NCI-H2081 (cell line): ENCODE measurements at regions not wholly inside any gene's neighbourhood (a gene's known extent, or its start where the extent isn't known, plus 50 kb on each side); places are given as distances from the start of the nearest gene placed in this dataset.
A peak's percentile ranks its signal among the peaks of the same experiment; 100 is the strongest.

Experiments
- DNase-seq, 2 experiments: peaks; one replicate each; lab custom pipeline; 2025; lab: John Stamatoyannopoulos, UW

- no peak for DNase-seq
Measured at GRCh38 chr4:122034619-122035018, 82.8 kb upstream of the TRPC3 start.

- no peak for DNase-seq
Measured at GRCh38 chr4:122027203-122027602, 75.3 kb upstream of the TRPC3 start.

GRCh38 chr4:122017296-122017695 lies 65.4 kb upstream of the TRPC3 start:
- no peak for DNase-seq

- no peak for DNase-seq
Measured at GRCh38 chr4:122015203-122015602, 63.3 kb upstream of the TRPC3 start.

GRCh38 chr4:122012735-122013134 lies 60.9 kb upstream of the TRPC3 start:
- DNase-seq = no peak

GRCh38 chr4:122010610-122011009 lies 58.8 kb upstream of the TRPC3 start:
- DNase-seq = no peak

GRCh38 chr4:122009524-122009923 lies 57.7 kb upstream of the TRPC3 start:
- DNase-seq = no peak

GRCh38 chr4:122007016-122007415 lies 55.2 kb upstream of the TRPC3 start:
- DNase-seq = no peak

- no peak for DNase-seq
Measured at GRCh38 chr4:122005064-122005755, 53.4 kb upstream of the TRPC3 start.

GRCh38 chr4:122003335-122003734 lies 51.5 kb upstream of the TRPC3 start:
- peak in 1 of 2 experiments; percentile 1 for DNase-seq
